ENCODE measurements at regions not wholly inside any gene's neighbourhood (a gene's known extent, or its start where the extent isn't known, plus 50 kb on each side); places are given as distances from the start of the nearest gene placed in this dataset.

GRCh38 chr22:49312601-49313000 is 515.1 kb downstream of the BRD1 start:
- H3K27ac ChIP-seq, result no peak overlapping the region
- no peak for TF ChIP-seq ZFX (IDR thresholded peaks at IDR 0.05; ENCODE audit: borderline replicate concordance)
- TF ChIP-seq CTCF (IDR thresholded peaks at IDR 0.05), result no peak

GRCh38 chr22:49310354-49310753 is 517.3 kb downstream of the BRD1 start:
- no peak for TF ChIP-seq CTCF (IDR thresholded peaks at IDR 0.05)
- TF ChIP-seq ZFX (IDR thresholded peaks at IDR 0.05; ENCODE audit: borderline replicate concordance), result no peak
- H3K27ac ChIP-seq, result no peak overlapping the region

GRCh38 chr22:49308300-49308699 is 519.4 kb downstream of the BRD1 start:
- TF ChIP-seq ZFX (IDR thresholded peaks at IDR 0.05; ENCODE audit: borderline replicate concordance) (no peak), CTCF (IDR thresholded peaks at IDR 0.05) (no peak)
- no peak overlapping the region for H3K27ac ChIP-seq

GRCh38 chr22:49307870-49308269 is 519.8 kb downstream of the BRD1 start:
- TF ChIP-seq CTCF (IDR thresholded peaks at IDR 0.05) (no peak), ZFX (IDR thresholded peaks at IDR 0.05; ENCODE audit: borderline replicate concordance) (no peak)
- H3K27ac ChIP-seq, result no peak overlapping the region

- H3K27ac ChIP-seq, result no peak overlapping the region
- TF ChIP-seq CTCF (IDR thresholded peaks at IDR 0.05) (no peak), ZFX (IDR thresholded peaks at IDR 0.05; ENCODE audit: borderline replicate concordance) (no peak)
These were observed 520.2 kb downstream of the BRD1 start for GRCh38 chr22:49307481-49307830.

GRCh38 chr22:49306632-49307480 is 520.8 kb downstream of the BRD1 start:
- TF ChIP-seq CTCF (IDR thresholded peaks at IDR 0.05) (no peak), ZFX (IDR thresholded peaks at IDR 0.05; ENCODE audit: borderline replicate concordance) (no peak)
- H3K27ac ChIP-seq, result no peak overlapping the region

GRCh38 chr22:49305966-49306631 is 521.6 kb downstream of the BRD1 start:
- H3K27ac ChIP-seq, result no peak overlapping the region
- TF ChIP-seq ZFX (IDR thresholded peaks at IDR 0.05; ENCODE audit: borderline replicate concordance) (no peak), CTCF (IDR thresholded peaks at IDR 0.05) (no peak)
